ENCODE measurements at regions not wholly inside any gene's neighbourhood (a gene's known extent, or its start where the extent isn't known, plus 50 kb on each side); places are given as distances from the start of the nearest gene placed in this dataset.

GRCh38 chr11:15657264-15657663 is 542.5 kb downstream of the INSC start:
- Histone ChIP-seq H3K27me3 (ENCODE audit: control insufficient read depth in 1 of 2, insufficient read depth in 2 of 2, low read length in 2 of 2) (no peaks in the 10 kb centered on the region), H3K4me1 (ENCODE audit: control insufficient read depth in 1 of 2, insufficient read depth in 2 of 2, low read length in 2 of 2) (peaks cover 28 to 31% of the 10 kb centered on the region in 2 donors), H3K9ac (ENCODE audit: low read depth in 1 of 2, low read length in 2 of 2) (no peak overlapping the region), H3K27ac (ENCODE audit: low read depth, low read length) (no peak overlapping the region), H3K36me3 (ENCODE audit: control insufficient read depth in 1 of 2, insufficient read depth in 2 of 2, low read length in 2 of 2) (no peaks in the 10 kb centered on the region), H3K4me3 (ENCODE audit: low read depth in 1 of 2, low read length in 2 of 2) (no peak overlapping the region), H3K9me3 (ENCODE audit: control insufficient read depth in 1 of 2, low read length in 2 of 2) (no peaks in the 10 kb centered on the region)

DNA sequence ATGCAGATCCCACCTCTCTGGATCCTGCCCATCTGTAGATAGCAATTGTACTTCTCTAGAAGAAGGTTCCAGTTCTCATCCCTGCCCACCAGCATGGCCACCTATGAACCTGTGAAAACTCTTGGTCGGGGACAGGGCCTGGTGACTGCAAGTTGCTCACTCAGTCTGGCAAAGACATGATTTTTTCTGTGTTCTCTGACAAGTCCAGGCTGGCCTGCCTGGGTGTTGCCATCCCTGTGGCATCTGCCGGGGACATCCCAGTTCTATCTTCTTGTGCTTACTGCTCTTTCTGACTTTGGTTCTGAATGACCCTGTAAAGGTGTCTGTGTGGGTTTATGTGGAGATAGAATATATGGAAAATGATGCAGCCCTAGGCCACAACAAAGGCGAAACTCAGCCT is 545.8 kb downstream of the INSC start:
- Histone ChIP-seq H3K4me1 (ENCODE audit: control insufficient read depth in 1 of 2, insufficient read depth in 2 of 2, low read length in 2 of 2) (peaks cover 6% of the 10 kb centered on the region in 2 donors), H3K27me3 (ENCODE audit: control insufficient read depth in 1 of 2, insufficient read depth in 2 of 2, low read length in 2 of 2) (no peaks in the 10 kb centered on the region), H3K36me3 (ENCODE audit: control insufficient read depth in 1 of 2, insufficient read depth in 2 of 2, low read length in 2 of 2) (no peaks in the 10 kb centered on the region)

GRCh38 chr11:15662285-15662684 is 547.6 kb downstream of the INSC start:
- H3K4me3 ChIP-seq (ENCODE audit: low read depth in 1 of 2, low read length in 2 of 2): no peak overlapping the region
- H3K9ac ChIP-seq (ENCODE audit: low read depth in 1 of 2, low read length in 2 of 2): no peak overlapping the region
- no peaks in the 10 kb centered on the region for H3K27me3 ChIP-seq (ENCODE audit: control insufficient read depth in 1 of 2, insufficient read depth in 2 of 2, low read length in 2 of 2)
- no peaks in the 10 kb centered on the region for H3K36me3 ChIP-seq (ENCODE audit: control insufficient read depth in 1 of 2, insufficient read depth in 2 of 2, low read length in 2 of 2)
- H3K4me1 ChIP-seq (ENCODE audit: control insufficient read depth in 1 of 2, insufficient read depth in 2 of 2, low read length in 2 of 2): no peaks in the 10 kb centered on the region
- H3K27ac ChIP-seq (ENCODE audit: low read depth, low read length): no peak overlapping the region
- no peaks in the 10 kb centered on the region for H3K9me3 ChIP-seq (ENCODE audit: control insufficient read depth in 1 of 2, low read length in 2 of 2)

More for the DNA sequence above, 545.8 kb downstream of the INSC start:
- H3K9me3 ChIP-seq (ENCODE audit: control insufficient read depth in 1 of 2, low read length in 2 of 2): no peaks in the 10 kb centered on the region
- no peak overlapping the region for H3K27ac ChIP-seq (ENCODE audit: low read depth, low read length)
- H3K4me3 ChIP-seq (ENCODE audit: low read depth in 1 of 2, low read length in 2 of 2): no peak overlapping the region
- no peak overlapping the region for H3K9ac ChIP-seq (ENCODE audit: low read depth in 1 of 2, low read length in 2 of 2)

DNA sequence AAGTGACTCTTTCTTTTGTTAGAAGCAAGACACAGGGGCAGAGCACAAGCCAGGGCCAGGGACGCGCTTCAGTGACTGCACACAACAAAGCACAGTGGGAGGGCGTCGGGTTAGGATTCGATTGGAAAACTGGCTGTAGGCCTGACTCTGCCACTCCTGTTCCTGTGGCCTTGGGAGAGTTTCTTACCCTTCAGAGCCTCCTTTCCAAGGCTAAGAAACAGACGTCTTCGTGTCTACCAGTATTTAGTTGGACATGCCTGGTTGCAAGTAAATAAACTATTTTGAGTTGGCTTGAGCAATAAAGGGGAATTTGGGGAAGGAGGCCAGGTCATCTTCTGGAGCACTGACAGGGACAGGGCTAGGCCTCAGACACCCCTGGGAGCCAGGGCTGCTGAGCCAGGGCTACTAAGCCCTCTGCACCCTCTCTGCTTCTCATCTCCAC is 549.1 kb downstream of the INSC start:
- Histone ChIP-seq H3K4me3 (ENCODE audit: low read depth in 1 of 2, low read length in 2 of 2) (no peak overlapping the region), H3K27ac (ENCODE audit: low read depth, low read length) (no peak overlapping the region), H3K27me3 (ENCODE audit: control insufficient read depth in 1 of 2, insufficient read depth in 2 of 2, low read length in 2 of 2) (no peaks in the 10 kb centered on the region), H3K36me3 (ENCODE audit: control insufficient read depth in 1 of 2, insufficient read depth in 2 of 2, low read length in 2 of 2) (no peaks in the 10 kb centered on the region), H3K9me3 (ENCODE audit: control insufficient read depth in 1 of 2, low read length in 2 of 2) (no peaks in the 10 kb centered on the region), H3K4me1 (ENCODE audit: control insufficient read depth in 1 of 2, insufficient read depth in 2 of 2, low read length in 2 of 2) (no peaks in the 10 kb centered on the region), H3K9ac (ENCODE audit: low read depth in 1 of 2, low read length in 2 of 2) (no peak overlapping the region)

GRCh38 chr11:15665368-15665871 is 550.7 kb downstream of the INSC start:
- no peaks in the 10 kb centered on the region for H3K9me3 ChIP-seq (ENCODE audit: control insufficient read depth in 1 of 2, low read length in 2 of 2)
- H3K4me3 ChIP-seq (ENCODE audit: low read depth in 1 of 2, low read length in 2 of 2): no peak overlapping the region
- H3K27ac ChIP-seq (ENCODE audit: low read depth, low read length): no peak overlapping the region
- no peak overlapping the region for H3K9ac ChIP-seq (ENCODE audit: low read depth in 1 of 2, low read length in 2 of 2)
- H3K36me3 ChIP-seq (ENCODE audit: control insufficient read depth in 1 of 2, insufficient read depth in 2 of 2, low read length in 2 of 2): no peaks in the 10 kb centered on the region
- no peaks in the 10 kb centered on the region for H3K4me1 ChIP-seq (ENCODE audit: control insufficient read depth in 1 of 2, insufficient read depth in 2 of 2, low read length in 2 of 2)
- H3K27me3 ChIP-seq (ENCODE audit: control insufficient read depth in 1 of 2, insufficient read depth in 2 of 2, low read length in 2 of 2): no peaks in the 10 kb centered on the region

- Histone ChIP-seq H3K4me3 (ENCODE audit: low read depth in 1 of 2, low read length in 2 of 2) (no peak overlapping the region), H3K9ac (ENCODE audit: low read depth in 1 of 2, low read length in 2 of 2) (no peak overlapping the region), H3K27ac (ENCODE audit: low read depth, low read length) (no peak overlapping the region), H3K4me1 (ENCODE audit: control insufficient read depth in 1 of 2, insufficient read depth in 2 of 2, low read length in 2 of 2) (no peaks in the 10 kb centered on the region), H3K9me3 (ENCODE audit: control insufficient read depth in 1 of 2, low read length in 2 of 2) (no peaks in the 10 kb centered on the region), H3K27me3 (ENCODE audit: control insufficient read depth in 1 of 2, insufficient read depth in 2 of 2, low read length in 2 of 2) (no peaks in the 10 kb centered on the region), H3K36me3 (ENCODE audit: control insufficient read depth in 1 of 2, insufficient read depth in 2 of 2, low read length in 2 of 2) (no peaks in the 10 kb centered on the region)
Measured at GRCh38 chr11:15667127-15667725, 552.5 kb downstream of the INSC start.

DNA sequence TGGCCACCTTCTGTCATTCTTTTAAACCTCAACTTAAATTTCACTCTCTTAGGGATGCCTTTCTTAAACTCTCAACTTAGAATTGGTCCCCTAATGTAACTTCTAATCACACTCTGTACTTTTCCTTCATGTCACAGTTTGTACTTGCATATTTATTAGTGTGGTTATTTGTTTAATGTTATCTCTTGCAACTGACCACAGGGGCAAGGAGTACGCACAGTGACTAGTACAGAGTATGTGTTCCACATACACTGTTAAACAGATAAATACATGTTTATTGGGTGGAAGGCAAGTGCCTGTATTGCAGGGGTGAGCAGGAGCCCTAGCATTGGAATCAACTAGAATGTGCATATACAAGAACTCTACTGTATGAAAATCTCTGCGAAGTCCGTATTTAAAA is 554.0 kb downstream of the INSC start:
- Histone ChIP-seq H3K27me3 (ENCODE audit: control insufficient read depth in 1 of 2, insufficient read depth in 2 of 2, low read length in 2 of 2) (no peaks in the 10 kb centered on the region), H3K27ac (ENCODE audit: low read depth, low read length) (no peak overlapping the region), H3K36me3 (ENCODE audit: control insufficient read depth in 1 of 2, insufficient read depth in 2 of 2, low read length in 2 of 2) (no peaks in the 10 kb centered on the region)

DNA sequence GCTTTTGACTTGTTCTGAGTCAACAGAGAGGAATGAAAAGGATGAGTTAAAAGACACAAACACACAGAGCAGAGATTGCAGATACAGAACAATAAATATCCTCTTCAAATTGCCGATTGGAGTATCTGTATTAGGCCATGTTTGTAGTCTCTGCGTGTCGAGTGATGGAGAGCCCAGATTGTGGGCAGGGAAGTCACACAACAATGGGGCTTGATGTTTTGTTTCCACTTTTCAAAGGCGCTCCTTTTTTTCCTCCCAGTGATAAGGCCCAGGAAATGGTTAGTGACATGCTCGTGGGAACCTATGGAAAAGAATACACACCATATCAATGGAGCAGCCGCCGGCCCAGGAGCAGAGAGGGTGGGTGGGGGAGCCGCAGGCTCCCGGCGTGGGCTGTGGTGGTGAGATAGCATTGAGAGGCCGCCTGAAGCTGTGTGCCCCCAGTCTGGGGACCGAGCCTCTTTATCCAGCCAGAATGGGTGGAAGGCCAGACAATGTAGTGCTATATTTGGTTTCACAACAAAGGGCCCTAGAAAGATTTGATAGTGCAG is 555.9 kb downstream of the INSC start:
- no peak overlapping the region for H3K9ac ChIP-seq (ENCODE audit: low read depth in 1 of 2, low read length in 2 of 2)

More for the DNA sequence above, 554.0 kb downstream of the INSC start:
- no peaks in the 10 kb centered on the region for H3K4me1 ChIP-seq (ENCODE audit: control insufficient read depth in 1 of 2, insufficient read depth in 2 of 2, low read length in 2 of 2)
- no peaks in the 10 kb centered on the region for H3K9me3 ChIP-seq (ENCODE audit: control insufficient read depth in 1 of 2, low read length in 2 of 2)
- no peak overlapping the region for H3K4me3 ChIP-seq (ENCODE audit: low read depth in 1 of 2, low read length in 2 of 2)
- no peak overlapping the region for H3K9ac ChIP-seq (ENCODE audit: low read depth in 1 of 2, low read length in 2 of 2)

GRCh38 chr11:15671216-15671615 is 556.5 kb downstream of the INSC start:
- Histone ChIP-seq H3K9ac (ENCODE audit: low read depth in 1 of 2, low read length in 2 of 2) (no peak overlapping the region), H3K9me3 (ENCODE audit: control insufficient read depth in 1 of 2, low read length in 2 of 2) (no peaks in the 10 kb centered on the region), H3K27ac (ENCODE audit: low read depth, low read length) (no peak overlapping the region), H3K27me3 (ENCODE audit: control insufficient read depth in 1 of 2, insufficient read depth in 2 of 2, low read length in 2 of 2) (no peaks in the 10 kb centered on the region), H3K4me1 (ENCODE audit: control insufficient read depth in 1 of 2, insufficient read depth in 2 of 2, low read length in 2 of 2) (no peaks in the 10 kb centered on the region), H3K4me3 (ENCODE audit: low read depth in 1 of 2, low read length in 2 of 2) (no peak overlapping the region), H3K36me3 (ENCODE audit: control insufficient read depth in 1 of 2, insufficient read depth in 2 of 2, low read length in 2 of 2) (no peaks in the 10 kb centered on the region)

More for the DNA sequence above, 555.9 kb downstream of the INSC start:
- no peaks in the 10 kb centered on the region for H3K36me3 ChIP-seq (ENCODE audit: control insufficient read depth in 1 of 2, insufficient read depth in 2 of 2, low read length in 2 of 2)
- H3K4me1 ChIP-seq (ENCODE audit: control insufficient read depth in 1 of 2, insufficient read depth in 2 of 2, low read length in 2 of 2): no peaks in the 10 kb centered on the region
- H3K27ac ChIP-seq (ENCODE audit: low read depth, low read length): no peak overlapping the region
- H3K4me3 ChIP-seq (ENCODE audit: low read depth in 1 of 2, low read length in 2 of 2): no peak overlapping the region
- H3K27me3 ChIP-seq (ENCODE audit: control insufficient read depth in 1 of 2, insufficient read depth in 2 of 2, low read length in 2 of 2): no peaks in the 10 kb centered on the region
- H3K9me3 ChIP-seq (ENCODE audit: control insufficient read depth in 1 of 2, low read length in 2 of 2): no peaks in the 10 kb centered on the region

- no peaks in the 10 kb centered on the region for H3K36me3 ChIP-seq (ENCODE audit: control insufficient read depth in 1 of 2, insufficient read depth in 2 of 2, low read length in 2 of 2)
- no peaks in the 10 kb centered on the region for H3K4me1 ChIP-seq (ENCODE audit: control insufficient read depth in 1 of 2, insufficient read depth in 2 of 2, low read length in 2 of 2)
- H3K4me3 ChIP-seq (ENCODE audit: low read depth in 1 of 2, low read length in 2 of 2): no peak overlapping the region
- no peaks in the 10 kb centered on the region for H3K27me3 ChIP-seq (ENCODE audit: control insufficient read depth in 1 of 2, insufficient read depth in 2 of 2, low read length in 2 of 2)
- no peak overlapping the region for H3K27ac ChIP-seq (ENCODE audit: low read depth, low read length)
- no peak overlapping the region for H3K9ac ChIP-seq (ENCODE audit: low read depth in 1 of 2, low read length in 2 of 2)
- no peaks in the 10 kb centered on the region for H3K9me3 ChIP-seq (ENCODE audit: control insufficient read depth in 1 of 2, low read length in 2 of 2)
Measured at GRCh38 chr11:15672825-15673224, 558.1 kb downstream of the INSC start.
